ENCODE measurements at regions not wholly inside any gene's neighbourhood (a gene's known extent, or its start where the extent isn't known, plus 50 kb on each side); places are given as distances from the start of the nearest gene placed in this dataset.

DNA sequence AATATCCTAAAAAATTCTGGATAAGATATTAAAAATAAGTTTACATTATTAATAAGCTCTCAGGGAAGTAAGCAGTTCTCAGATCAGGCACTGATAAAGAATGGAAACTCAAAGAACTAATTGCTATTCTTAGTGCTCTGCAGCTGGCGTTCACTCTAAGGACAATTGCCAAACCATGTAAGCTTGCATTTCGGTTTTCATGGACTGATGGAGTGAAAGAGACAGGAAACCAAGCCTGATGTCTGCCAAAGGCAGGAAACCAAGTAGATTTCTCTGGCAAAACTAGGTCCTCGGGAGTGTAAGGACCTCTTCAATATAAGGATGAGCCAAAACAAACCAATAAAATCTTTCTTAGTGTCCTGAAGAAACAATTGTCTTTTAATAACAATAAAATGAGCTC, 355.2 kb downstream of the RAB38 start:
- TF ChIP-seq POLR2A (IDR thresholded peaks at IDR 0.05): no peak
- TF ChIP-seq, protein P1, sequence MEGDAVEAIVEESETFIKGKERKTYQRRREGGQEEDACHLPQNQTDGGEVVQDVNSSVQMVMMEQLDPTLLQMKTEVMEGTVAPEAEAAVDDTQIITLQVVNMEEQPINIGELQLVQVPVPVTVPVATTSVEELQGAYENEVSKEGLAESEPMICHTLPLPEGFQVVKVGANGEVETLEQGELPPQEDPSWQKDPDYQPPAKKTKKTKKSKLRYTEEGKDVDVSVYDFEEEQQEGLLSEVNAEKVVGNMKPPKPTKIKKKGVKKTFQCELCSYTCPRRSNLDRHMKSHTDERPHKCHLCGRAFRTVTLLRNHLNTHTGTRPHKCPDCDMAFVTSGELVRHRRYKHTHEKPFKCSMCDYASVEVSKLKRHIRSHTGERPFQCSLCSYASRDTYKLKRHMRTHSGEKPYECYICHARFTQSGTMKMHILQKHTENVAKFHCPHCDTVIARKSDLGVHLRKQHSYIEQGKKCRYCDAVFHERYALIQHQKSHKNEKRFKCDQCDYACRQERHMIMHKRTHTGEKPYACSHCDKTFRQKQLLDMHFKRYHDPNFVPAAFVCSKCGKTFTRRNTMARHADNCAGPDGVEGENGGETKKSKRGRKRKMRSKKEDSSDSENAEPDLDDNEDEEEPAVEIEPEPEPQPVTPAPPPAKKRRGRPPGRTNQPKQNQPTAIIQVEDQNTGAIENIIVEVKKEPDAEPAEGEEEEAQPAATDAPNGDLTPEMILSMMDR (IDR thresholded peaks at IDR 0.05): no peak

Measured in heart left ventricle (tissue), 13 donors.